AG09309 (cell line): ENCODE measurements at regions not wholly inside any gene's neighbourhood (a gene's known extent, or its start where the extent isn't known, plus 50 kb on each side); places are given as distances from the start of the nearest gene placed in this dataset.

ENCODE experiments used
- DNase-seq: peaks from one replicate; pipeline ENCODE4 v3.0.0-alpha.2; 2010; ENCODE audit warnings: low read depth
- H3K4me3 ChIP-seq: 2 replicates; pipeline ENCODE4 v1.5.1; 2011; ENCODE audit warnings: mild to moderate bottlenecking, low read depth, low read length, moderate library complexity; ENCODE audit not compliant: control insufficient read depth
- CTCF ChIP-seq: IDR thresholded peaks from 2 replicates; pipeline ENCODE4 v1.5.1; 2011; ENCODE audit warnings: mild to moderate bottlenecking, low read depth, low read length, inconsistent platforms; ENCODE audit not compliant: insufficient read depth, control insufficient read depth; ENCODE audit errors: missing control alignments

GRCh38 chr9:30713243-30713642 is 1671.2 kb upstream of the ACO1 start:
- no peak overlapping the region for H3K4me3 ChIP-seq
- no peak for DNase-seq
- TF ChIP-seq CTCF = no peak

DNA sequence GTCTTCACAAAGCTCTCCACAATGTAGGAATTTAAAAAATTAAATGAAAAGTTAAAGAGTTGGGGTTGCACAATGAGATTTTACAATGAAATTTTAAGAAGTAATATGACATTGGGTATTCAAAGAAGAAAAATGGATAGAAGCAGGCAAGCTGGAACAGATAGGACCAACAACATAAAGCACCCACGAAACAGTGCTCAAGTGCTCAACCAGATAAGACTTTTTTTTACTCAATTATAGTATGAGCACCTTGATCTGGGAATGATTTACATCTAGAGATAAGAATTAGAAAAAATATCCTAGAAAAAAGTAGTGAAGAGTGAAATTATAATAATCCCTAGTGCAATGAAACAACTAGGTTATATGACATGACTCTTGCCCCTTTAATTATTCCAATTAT is 1670.1 kb upstream of the ACO1 start:
- no peak overlapping the region for H3K4me3 ChIP-seq
- TF ChIP-seq CTCF = no peak
- DNase-seq = no peak

DNA sequence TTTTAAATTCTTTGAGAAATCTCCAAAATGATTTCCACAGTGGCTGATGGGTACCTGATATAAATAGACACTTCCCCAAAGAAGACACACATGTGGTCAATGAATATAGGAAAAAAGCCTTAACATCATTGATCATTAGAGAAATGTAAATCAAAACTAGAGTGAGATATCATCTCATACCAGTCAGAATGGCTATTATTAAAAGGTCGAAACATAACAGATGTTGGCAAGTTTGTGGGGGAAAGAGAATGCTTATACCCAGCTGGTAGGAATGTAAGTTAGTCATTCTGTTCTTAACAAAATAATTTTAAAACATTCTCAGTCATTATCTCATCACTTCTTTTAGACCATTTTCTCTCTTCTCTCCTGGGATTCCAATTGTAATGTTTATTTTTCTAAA is 1666.0 kb upstream of the ACO1 start:
- no peak overlapping the region for H3K4me3 ChIP-seq
- DNase-seq = no peak
- TF ChIP-seq CTCF = no peak

DNA sequence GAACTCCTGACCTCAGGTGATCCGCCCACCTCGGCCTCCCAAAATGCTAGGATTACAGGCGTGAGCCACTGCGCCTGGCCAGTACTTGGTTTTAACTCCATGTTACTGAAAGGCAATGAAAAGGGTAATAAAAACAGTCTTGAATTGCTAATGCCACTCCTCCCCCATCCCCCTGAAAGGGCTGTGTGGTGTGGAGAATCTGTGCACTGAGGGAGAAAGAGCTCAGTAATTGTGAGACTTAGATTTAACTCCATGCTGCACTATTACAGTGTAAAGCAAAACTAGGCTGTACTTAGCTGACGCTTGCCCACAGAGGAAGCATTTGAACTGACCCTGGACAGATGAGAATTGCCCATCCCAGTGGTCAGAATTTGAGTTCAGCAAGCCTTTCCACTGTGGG is 1662.4 kb upstream of the ACO1 start:
- H3K4me3 ChIP-seq = no peak overlapping the region
- no peak for DNase-seq
- no peak for TF ChIP-seq CTCF

DNA sequence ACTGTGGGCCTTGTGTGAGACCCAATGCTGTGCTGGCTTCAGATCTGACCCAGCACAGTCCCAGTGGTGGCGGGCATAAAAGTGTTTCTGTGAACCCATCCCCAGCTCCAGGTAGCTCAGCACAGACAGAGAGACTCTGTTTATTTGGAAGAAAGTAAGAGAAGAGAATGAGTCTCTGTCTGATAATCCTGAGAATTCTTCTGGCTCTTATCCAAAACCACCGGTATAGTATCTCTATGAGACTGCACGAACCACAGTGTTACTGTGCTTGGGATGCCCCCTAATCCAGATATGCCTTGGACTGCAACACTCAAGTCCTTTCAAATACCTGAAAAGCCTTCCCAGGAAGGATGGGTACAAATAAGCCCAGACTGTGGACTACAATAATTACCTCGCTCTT is 1660.8 kb upstream of the ACO1 start:
- H3K4me3 ChIP-seq = no peak overlapping the region
- TF ChIP-seq CTCF = no peak
- DNase-seq = no peak

GRCh38 chr9:30732060-30732459 is 1652.4 kb upstream of the ACO1 start:
- DNase-seq = no peak

More at GRCh38 chr9:30732060-30732459, 1652.4 kb upstream of the ACO1 start:
- no peak overlapping the region for H3K4me3 ChIP-seq
- TF ChIP-seq CTCF = no peak
